CD4-positive, alpha-beta T cell treated with Interleukin-21 for 1 hour (primary cell): ENCODE measurements at regions not wholly inside any gene's neighbourhood (a gene's known extent, or its start where the extent isn't known, plus 50 kb on each side); places are given as distances from the start of the nearest gene placed in this dataset.

Experiments
- DNase-seq: peaks from one replicate; pipeline ENCODE4 v3.0.0-alpha.2; 2020

DNA sequence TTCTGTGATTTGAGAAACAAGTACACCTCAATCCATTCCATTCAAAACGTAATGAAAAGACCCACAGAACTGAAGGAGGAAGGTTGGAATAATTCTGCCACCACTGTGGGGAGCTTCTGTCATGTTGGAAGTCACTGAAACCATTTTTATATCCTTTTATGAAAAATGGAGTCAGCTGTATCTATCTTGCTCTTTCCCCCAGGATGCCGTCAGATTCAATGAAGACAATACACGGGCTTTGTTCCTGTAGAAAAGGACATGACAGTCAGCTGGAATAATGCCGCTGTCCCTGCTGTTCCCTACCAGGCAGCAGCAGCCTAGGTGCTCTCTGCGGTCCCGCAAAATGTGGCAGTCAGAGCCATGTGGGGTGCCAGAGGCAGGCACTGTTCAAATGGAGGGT, 52.5 kb upstream of the APCDD1 start:
- DNase-seq = no peak

- DNase-seq = no peak
Measured at GRCh38 chr18:10402871-10403559, 51.4 kb upstream of the APCDD1 start.

GRCh38 chr18:10403708-10404107, 50.7 kb upstream of the APCDD1 start:
- no peak for DNase-seq

GRCh38 chr18:10404168-10404567, 50.3 kb upstream of the APCDD1 start:
- DNase-seq = no peak
